Head of caudate nucleus (tissue), 42 donors: ENCODE measurements at regions not wholly inside any gene's neighbourhood (a gene's known extent, or its start where the extent isn't known, plus 50 kb on each side); places are given as distances from the start of the nearest gene placed in this dataset.
"Not testable (repeated sequence)": the region's sequence is repeated elsewhere in the genome, so short reads cannot be mapped to it uniquely, and the experiment has no call there.

ENCODE experiments used
- DNase-seq, 42 donors: peaks; one replicate each; pipeline versions ENCODE4 v3.0.0 to v3.0.0-alpha.2; 2020 to 2021; ENCODE audit warnings: mixed read lengths in 7 of 42
- intact Hi-C: fragments of 100-400 bp; cut with DNase I; formaldehyde crosslinking; loops from one replicate; pipeline ENCODE4 v1.15.0; 2022

DNA sequence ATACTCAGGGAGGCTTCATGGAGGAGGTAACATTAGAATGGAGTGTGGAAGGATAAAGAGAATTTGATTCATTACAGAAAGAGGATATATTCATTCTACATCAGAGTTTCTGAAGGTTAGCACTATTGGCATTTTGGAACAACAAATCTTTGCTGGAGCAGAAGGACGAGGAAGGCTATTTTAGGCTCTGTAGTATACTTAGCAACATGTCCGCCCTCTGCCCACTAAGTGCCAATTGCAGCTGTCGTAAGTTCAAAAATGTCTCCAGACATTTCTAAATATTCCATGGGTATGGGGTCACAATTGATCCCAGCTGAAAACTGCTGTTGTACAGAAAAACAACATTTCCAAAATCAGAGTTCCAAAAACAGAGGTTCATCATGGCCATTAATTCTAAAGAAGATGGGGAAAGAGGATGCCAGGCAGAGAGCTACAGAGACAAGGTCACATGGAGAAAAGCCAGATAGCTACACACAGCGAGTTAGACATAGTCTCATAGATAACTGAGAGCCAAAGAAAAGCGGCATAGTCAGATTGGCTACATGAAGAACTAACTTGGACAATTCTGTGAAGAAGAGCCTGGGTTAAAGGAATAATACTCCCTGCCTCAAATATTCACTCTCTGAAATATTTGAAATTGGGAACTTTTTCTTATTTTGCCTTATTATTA lies 846.4 kb upstream of the CDH8 start:
- no peak for DNase-seq
- intact Hi-C loops, result no loop called here

DNA sequence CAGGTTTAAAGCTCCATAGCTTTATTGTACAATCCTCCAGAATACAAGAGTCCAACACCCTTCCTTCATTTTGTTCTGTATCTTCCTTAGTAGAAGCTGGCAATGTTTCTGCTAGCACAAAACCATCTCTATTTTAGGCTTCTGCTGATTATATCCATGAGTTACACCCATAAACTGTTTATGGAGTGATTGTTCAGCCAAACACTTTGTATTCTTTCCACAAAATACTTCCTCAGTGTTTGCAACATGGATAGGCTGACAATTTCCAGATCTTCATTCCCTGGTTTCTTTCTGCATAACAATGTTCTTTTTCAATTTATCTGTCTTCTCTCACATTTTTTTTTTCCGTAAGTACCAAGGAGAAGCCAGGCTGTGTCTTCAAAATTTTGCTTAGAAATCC lies 839.9 kb upstream of the CDH8 start:
- intact Hi-C loops, result no loop called here

GRCh38 chr16:62872339-62872738 lies 836.1 kb upstream of the CDH8 start:
- no peak for DNase-seq
- intact Hi-C loops, result no loop called here

More for the DNA sequence above, 839.9 kb upstream of the CDH8 start:
- DNase-seq, result no peak

- intact Hi-C loops, result no loop called here
These were observed 834.3 kb upstream of the CDH8 start for GRCh38 chr16:62870554-62870953.

DNA sequence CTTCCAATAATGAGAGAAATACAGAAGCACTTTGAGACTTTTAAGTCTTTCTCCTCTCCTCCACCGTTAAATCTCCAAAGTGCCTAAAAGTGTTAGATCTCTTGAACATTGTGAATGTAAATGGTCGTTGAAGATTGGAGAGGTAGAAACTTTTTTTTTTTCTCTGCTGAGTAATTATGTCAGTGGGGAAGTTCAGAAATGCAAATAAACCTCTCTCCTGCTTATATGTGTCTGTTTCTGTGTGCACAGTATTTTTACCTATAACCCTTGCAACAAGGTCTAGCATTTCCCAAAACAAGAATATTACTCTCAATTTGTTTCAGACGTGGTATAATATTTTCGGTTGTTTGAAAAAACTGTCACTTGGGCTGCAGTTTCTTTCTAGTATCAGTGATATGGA lies 833.6 kb upstream of the CDH8 start:
- DNase-seq, result no peak
- intact Hi-C loops, result no loop called here

More at GRCh38 chr16:62870554-62870953, 834.3 kb upstream of the CDH8 start:
- DNase-seq, result no peak

DNA sequence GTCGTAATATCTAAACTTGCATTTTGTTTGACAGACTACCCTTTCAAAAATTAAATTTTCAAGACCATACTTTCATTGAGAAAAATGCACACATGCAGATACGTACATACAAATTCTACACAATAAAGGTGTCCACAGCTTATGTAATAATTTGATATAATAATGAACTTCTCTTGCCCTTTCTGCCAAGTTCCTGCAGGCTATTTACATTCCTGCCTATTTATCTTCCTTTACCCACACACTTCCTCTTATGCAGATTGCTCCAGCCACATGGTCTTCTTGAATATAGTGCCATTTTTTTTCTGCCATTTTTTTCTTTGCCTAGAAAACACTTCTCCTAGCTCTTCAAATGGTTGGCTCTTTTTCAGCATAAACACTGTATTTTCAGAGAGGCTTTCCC lies 826.9 kb upstream of the CDH8 start:
- intact Hi-C loops, result no loop called here

GRCh38 chr16:62853887-62854286 lies 817.6 kb upstream of the CDH8 start:
- intact Hi-C loops, result no loop called here
- no peak for DNase-seq

More for the DNA sequence above, 826.9 kb upstream of the CDH8 start:
- DNase-seq, result no peak

DNA sequence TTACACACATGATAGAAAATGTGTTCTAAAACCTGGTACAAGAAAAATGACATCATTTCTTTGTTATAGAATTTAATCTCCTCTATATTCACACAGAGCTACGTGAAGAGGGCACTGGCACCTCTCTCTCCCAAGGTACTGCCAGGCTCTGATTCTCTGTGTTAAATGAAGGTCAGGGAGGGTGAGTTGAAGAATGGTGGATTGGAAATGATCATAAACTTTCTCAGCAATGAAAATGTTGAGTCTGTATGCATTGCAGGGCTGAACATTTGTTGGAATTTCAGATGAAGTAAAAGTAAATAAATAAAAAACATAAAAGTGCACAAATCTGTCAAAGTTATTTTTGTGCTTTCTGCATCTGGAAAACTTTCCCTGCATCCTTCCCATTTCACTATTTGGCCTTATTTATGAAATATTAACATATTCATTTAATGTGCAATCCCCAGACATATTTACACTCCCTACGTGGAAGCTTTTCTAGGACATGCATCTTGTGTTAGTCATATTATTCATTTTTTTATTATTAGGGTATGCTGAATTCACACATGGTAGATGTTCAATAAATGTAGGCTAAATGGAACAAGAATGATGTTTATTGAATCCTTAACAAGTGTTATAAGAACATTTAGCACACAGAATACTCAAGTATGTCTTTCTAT lies 810.3 kb upstream of the CDH8 start:
- intact Hi-C loops, result no loop called here
- DNase-seq, result no peak

DNA sequence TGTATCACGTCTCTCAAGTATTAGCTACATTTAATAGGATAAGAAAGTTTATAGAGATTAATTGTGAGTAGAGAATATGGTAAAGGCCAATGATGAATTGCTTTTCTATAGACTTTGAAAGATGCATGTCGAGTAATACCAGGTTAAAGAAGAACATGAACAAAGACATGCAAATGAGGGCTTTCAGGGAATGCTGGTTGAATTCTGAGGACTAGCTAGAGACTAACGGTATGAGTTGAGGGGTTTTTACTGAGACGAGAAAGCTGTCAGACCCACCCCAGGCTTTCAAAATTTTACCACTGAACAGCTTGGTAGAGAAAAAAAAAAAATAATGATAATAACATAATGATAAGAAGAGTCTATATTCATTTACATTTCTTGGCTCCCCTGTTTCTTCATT lies 796.0 kb upstream of the CDH8 start:
- no peak for DNase-seq
- intact Hi-C loops, result no loop called here

- no peak for DNase-seq
- intact Hi-C loops, result no loop called here
These were observed 795.1 kb upstream of the CDH8 start for GRCh38 chr16:62831235-62831850.

- no peak for DNase-seq
- intact Hi-C loops, result no loop called here
These were observed 793.4 kb upstream of the CDH8 start for GRCh38 chr16:62829607-62830006.

GRCh38 chr16:62829084-62829483 lies 792.8 kb upstream of the CDH8 start:
- intact Hi-C loops, result no loop called here
- DNase-seq, result no peak

GRCh38 chr16:62821824-62822223 lies 785.6 kb upstream of the CDH8 start:
- DNase-seq, result no peak
- intact Hi-C loops, result no loop called here

GRCh38 chr16:62816971-62817519 lies 780.8 kb upstream of the CDH8 start:
- intact Hi-C loops, result no loop called here
- no peak for DNase-seq

GRCh38 chr16:62814891-62815290 lies 778.7 kb upstream of the CDH8 start:
- intact Hi-C loops, result no loop called here
- DNase-seq, result no peak

DNA sequence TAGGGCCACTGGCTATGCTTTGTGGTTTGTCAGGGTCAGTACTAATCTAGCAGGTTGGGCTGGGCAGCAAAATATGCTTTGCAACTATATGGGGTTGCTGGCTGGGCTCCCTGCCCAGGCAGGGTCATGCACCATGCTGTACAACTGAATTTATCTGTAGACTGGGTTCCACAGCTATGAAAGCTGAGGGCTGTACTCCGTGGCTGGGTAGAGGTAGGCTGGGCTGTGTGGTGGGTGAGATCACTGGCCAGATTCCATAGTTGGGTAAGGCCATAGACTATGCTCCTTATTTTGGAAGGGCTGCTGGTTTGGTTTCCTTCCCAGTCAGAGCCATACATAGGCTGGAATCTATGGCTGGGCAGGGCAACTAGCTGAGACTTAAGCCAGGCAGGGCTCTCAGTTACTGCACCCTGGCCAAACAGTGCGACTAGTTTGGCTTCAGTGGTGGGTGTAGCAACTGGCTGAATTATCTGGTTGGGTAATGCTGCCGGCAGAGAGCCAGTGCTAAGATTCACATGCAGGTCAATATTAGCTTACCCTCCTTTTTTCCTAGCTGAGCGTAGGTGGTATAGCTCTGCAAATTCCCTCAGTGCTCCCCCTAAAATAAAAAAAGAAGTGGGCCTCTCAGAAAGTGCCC lies 769.1 kb upstream of the CDH8 start:
- no peak for DNase-seq
- intact Hi-C loops, result no loop called here

DNA sequence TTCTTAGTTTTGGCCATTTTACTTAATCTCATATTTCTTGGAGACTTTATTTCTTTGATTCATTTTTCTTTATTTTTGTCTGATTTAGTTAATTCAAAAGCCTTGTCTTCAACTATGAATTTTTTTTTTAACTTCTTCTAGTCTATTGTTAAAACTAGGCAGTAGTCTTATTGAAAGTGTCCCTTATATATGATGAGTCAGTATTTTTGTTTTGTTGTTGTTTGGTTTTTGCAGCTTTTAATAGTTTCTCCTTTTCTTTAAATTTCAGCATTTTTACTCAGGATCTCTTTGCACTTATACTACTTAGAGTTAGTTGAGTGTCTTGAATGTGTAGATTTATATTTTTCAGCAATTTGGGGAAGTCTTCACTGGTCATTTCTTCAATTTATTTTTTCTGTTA lies 758.5 kb upstream of the CDH8 start:
- intact Hi-C loops, result no loop called here
- no peak for DNase-seq

DNA sequence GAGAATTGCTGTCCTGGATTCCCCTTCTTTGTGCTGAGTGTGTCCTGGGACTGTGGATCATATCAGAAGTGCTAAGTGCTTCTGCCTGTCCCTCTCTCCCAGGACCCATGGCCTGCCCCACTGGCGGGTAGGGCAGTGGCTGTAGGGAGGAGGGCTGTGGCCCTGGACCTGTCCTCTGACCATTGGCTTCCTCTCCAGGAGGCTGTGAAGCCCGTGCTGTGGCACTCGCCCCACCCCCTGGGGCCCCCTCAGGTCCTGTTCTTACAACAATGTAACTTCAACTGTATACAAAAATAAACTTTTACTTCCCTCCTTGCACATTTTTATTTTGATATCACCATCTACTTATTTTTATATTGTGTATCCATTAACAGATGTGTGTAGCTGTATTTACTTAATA lies 743.8 kb upstream of the CDH8 start:
- intact Hi-C loops, DNase-seq: not testable (repeated sequence)

DNA sequence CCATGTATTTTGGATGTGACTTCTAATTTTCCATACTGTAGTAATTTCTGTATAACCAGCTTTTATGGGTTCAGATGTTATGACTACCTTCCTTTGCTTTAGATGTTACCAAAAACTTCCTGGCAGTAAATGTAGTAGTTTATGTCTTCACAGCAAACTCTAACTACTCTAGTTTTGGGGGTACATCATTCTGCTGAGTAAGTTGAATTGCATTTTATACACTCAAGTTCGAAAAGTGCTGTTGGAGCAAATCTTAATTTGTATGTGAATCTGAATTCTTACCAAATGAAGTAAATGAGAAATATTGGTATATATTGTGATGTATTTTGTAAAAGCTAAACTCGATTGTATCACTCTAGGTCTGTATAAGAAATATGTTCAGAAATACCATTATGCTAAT lies 728.3 kb upstream of the CDH8 start:
- no peak for DNase-seq
- intact Hi-C loops, result no loop called here

DNA sequence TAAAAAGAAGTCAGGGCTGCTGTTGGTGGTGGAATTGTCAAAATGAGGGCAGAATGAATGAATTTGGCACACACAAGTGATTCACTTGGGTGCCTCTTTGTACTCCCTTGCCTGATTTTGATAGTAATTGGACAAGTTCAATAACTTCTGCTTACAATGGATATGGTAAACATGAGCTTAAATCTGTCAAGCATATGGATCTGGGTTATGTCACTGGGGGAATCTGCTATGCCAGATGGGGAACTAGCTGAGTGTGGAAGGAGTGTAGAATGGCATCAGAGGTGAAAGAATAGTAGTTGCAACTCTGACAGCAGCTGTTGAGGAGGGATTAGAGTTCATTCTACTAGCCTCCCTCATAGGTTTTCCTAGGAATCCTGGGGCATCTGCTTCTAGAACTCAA lies 724.2 kb upstream of the CDH8 start:
- intact Hi-C loops, result no loop called here
- no peak for DNase-seq
